ENCODE measurements at regions not wholly inside any gene's neighbourhood (a gene's known extent, or its start where the extent isn't known, plus 50 kb on each side); places are given as distances from the start of the nearest gene placed in this dataset.

DNA sequence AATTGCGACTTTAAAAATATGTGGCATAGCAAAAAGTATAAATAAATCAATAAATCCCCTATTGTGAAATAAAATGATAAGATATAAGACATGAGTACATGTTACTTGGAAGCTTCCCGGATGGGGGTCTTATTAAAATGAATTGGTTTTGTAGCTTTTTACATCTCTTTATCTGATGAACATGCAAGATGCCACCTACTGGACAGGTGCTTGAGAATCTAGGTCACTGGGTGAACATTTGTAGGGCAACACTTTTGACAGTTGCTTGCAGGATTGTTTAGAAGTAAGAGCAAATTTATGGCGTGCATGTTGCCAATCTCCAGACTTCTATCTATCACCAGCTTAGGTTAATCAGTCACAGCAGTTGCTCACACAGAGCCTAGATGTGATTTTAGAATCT is 362.7 kb upstream of the SUCLG2 start:
- Histone ChIP-seq H3K4me1 (replicated peaks in 1 of 2) (no peaks in the 10 kb centered on the region), H3K27ac (no peak overlapping the region), H3K4me3 (no peak overlapping the region), H3K36me3 (replicated peaks in 1 of 2) (no peaks in the 10 kb centered on the region), H3K27me3 (no peaks in the 10 kb centered on the region), H3K9me3 (replicated peaks in 1 of 3) (no peaks in the 10 kb centered on the region)
- intact Hi-C loops (cut with DNase I): no loop called here
- DNase-seq: no peak
- TF ChIP-seq POLR2A (IDR thresholded peaks at IDR 0.05): no peak
- TF ChIP-seq CTCF (IDR thresholded peaks at IDR 0.05): no peak
- 72 to 77% (median 75%) methylated on average over 3 of the region's 3 CpGs for WGBS, 4 donors

DNA sequence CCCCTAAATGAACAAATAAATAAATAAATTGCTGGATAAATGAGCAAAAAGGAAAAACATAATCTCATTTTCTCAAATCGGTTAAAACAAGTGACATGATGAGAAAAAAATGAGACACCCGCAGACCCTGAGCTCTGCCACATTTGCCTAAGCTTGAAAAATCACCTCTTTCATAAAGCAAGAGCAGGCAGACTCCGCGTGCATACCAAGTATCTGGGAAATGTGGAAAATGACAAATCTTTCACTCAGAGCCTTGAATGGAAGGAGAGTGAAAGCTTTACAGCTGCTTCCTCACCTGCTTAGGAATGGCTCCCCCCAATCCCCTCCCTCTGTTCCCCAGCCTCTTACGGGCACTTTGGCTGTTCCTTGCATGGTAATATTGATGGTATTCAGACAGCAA is 355.5 kb upstream of the SUCLG2 start:
- WGBS, 4 donors: 68 to 84% (median 75%) methylated on average over 5 of the region's 5 CpGs
- Histone ChIP-seq H3K9me3 (replicated peaks in 1 of 3) (no peaks in the 10 kb centered on the region), H3K27me3 (peaks cover 3% of the 10 kb centered on the region), H3K4me1 (replicated peaks in 1 of 2) (peaks cover 0 to 4% of the 10 kb centered on the region in 2 donors), H3K4me3 (no peak overlapping the region), H3K27ac (no peak overlapping the region), H3K36me3 (replicated peaks in 1 of 2) (no peaks in the 10 kb centered on the region)
- TF ChIP-seq CTCF (IDR thresholded peaks at IDR 0.05) (no peak), POLR2A (IDR thresholded peaks at IDR 0.05) (no peak)
- intact Hi-C loops (cut with DNase I): no loop called here
- no peak for DNase-seq

DNA sequence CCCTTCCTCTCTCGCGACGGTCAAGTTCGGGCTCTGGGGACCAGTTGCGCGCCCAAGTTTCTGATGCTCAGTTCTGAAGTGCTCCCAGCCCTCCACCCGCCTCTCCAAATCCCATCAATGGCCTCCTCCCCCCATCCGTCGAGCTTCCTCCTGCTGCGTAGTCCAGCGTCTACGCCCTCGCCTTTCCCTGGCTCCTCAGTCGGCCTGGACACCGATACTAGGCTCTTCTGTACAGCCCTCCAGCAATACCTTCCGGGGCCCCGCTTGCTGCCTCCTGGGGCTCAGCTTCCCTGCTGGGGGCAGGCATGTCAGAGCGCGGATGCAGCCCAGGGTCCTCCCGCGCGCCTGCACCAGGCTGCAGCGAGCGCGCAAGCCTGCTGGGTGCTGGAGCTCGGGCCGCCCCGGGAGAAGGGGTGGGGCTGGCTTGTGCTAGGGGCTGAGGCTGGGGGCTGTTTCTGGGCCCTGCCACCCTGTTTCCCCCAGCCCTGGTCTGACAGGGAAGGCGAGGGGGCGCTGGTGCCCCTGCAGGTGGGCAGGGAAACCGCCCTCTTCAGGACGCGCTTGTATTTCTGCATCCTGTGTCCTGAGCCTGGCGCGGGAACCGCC is 353.3 kb upstream of the SUCLG2 start:
- H3K9me3 ChIP-seq (replicated peaks in 1 of 3): no peaks in the 10 kb centered on the region
- no peaks in the 10 kb centered on the region for H3K36me3 ChIP-seq (replicated peaks in 1 of 2)
- intact Hi-C loops (cut with DNase I): no loop called here
- peaks cover 0 to 4% of the 10 kb centered on the region in 2 donors for H3K4me1 ChIP-seq (replicated peaks in 1 of 2)
- WGBS, 4 donors: 1 to 4% (median 2%) methylated on average over 23 to 36 of the region's 36 CpGs
- H3K27ac ChIP-seq: no peak overlapping the region
- H3K4me3 ChIP-seq: peak overlapping the region in 1 of 4 donors; percentile 39
- H3K27me3 ChIP-seq: peaks cover 3% of the 10 kb centered on the region
- DNase-seq: peak in 2 of 7 donors; percentile 13 to 51
- TF ChIP-seq CTCF (IDR thresholded peaks at IDR 0.05) (no peak), POLR2A (IDR thresholded peaks at IDR 0.05) (no peak)

GRCh38 chr3:68006646-68007045 is 352.2 kb upstream of the SUCLG2 start:
- no peak overlapping the region for H3K27ac ChIP-seq
- peaks cover 3% of the 10 kb centered on the region for H3K27me3 ChIP-seq
- no peaks in the 10 kb centered on the region for H3K9me3 ChIP-seq (replicated peaks in 1 of 3)
- no peaks in the 10 kb centered on the region for H3K36me3 ChIP-seq (replicated peaks in 1 of 2)
- H3K4me3 ChIP-seq: no peak overlapping the region
- intact Hi-C loops (cut with DNase I): no loop called here
- TF ChIP-seq POLR2A (IDR thresholded peaks at IDR 0.05): no peak
- no peak for TF ChIP-seq CTCF (IDR thresholded peaks at IDR 0.05)
- H3K4me1 ChIP-seq (replicated peaks in 1 of 2): peaks cover 0 to 4% of the 10 kb centered on the region in 2 donors
- no peak for DNase-seq
